HL-60 (cell line): ENCODE measurements at regions not wholly inside any gene's neighbourhood (a gene's known extent, or its start where the extent isn't known, plus 50 kb on each side); places are given as distances from the start of the nearest gene placed in this dataset.

Source experiments
- GABPA ChIP-seq: IDR thresholded peaks from 2 replicates; pipeline ENCODE4 v1.6.1; 2012; ENCODE audit warnings: low read depth
- POLR2AphosphoS5 ChIP-seq: IDR thresholded peaks from 2 replicates; pipeline ENCODE4 v1.6.1; 2012; ENCODE audit warnings: low read depth
- TF ChIP-seq, protein P1 (sequence below): IDR thresholded peaks from one replicate; pipeline ENCODE4 v1.5.1; 2011; ENCODE audit warnings: low read length, control low read depth, inconsistent platforms; ENCODE audit not compliant: insufficient read depth

DNA sequence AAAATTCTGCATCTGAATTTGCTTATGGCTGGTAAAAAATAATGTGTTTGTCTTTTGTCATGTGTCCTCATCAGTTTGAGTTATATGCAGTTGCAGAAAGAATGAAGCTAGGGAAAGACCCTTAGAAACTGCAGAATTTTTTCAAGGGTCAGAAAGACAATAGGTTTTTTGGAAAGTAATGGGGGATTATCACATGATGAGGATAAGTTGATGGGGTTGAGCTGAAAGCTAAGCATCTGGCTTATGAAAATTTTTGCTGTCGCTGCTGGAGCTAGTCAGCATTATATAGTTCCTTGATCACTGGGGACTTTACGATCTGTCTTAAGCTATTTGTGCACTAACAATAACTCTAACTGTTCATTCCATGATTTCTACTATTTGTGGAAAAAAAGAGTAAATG lies 331.7 kb downstream of the PPARGC1A start:
- TF ChIP-seq, protein P1, sequence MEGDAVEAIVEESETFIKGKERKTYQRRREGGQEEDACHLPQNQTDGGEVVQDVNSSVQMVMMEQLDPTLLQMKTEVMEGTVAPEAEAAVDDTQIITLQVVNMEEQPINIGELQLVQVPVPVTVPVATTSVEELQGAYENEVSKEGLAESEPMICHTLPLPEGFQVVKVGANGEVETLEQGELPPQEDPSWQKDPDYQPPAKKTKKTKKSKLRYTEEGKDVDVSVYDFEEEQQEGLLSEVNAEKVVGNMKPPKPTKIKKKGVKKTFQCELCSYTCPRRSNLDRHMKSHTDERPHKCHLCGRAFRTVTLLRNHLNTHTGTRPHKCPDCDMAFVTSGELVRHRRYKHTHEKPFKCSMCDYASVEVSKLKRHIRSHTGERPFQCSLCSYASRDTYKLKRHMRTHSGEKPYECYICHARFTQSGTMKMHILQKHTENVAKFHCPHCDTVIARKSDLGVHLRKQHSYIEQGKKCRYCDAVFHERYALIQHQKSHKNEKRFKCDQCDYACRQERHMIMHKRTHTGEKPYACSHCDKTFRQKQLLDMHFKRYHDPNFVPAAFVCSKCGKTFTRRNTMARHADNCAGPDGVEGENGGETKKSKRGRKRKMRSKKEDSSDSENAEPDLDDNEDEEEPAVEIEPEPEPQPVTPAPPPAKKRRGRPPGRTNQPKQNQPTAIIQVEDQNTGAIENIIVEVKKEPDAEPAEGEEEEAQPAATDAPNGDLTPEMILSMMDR, result no peak
- TF ChIP-seq POLR2AphosphoS5 (no peak), GABPA (no peak)
